GM21390 (cell line): ENCODE measurements at regions not wholly inside any gene's neighbourhood (a gene's known extent, or its start where the extent isn't known, plus 50 kb on each side); places are given as distances from the start of the nearest gene placed in this dataset.

Source experiments
- ATAC-seq: cut with Tn5 transposase; IDR thresholded peaks from one replicate; pipeline ENCODE4 v1.9.1; 2021; ENCODE audit not compliant: unreplicated experiment

- ATAC-seq = no peak
These were observed 309.2 kb upstream of the ZMIZ1 start for GRCh38 chr10:78759456-78760120.

- no peak for ATAC-seq
These were observed 308.1 kb upstream of the ZMIZ1 start for GRCh38 chr10:78760463-78761310.

GRCh38 chr10:78761311-78761781 lies 307.4 kb upstream of the ZMIZ1 start:
- no peak for ATAC-seq

- no peak for ATAC-seq
These were observed 306.6 kb upstream of the ZMIZ1 start for GRCh38 chr10:78762086-78762630.

- no peak for ATAC-seq
These were observed 305.5 kb upstream of the ZMIZ1 start for GRCh38 chr10:78763234-78763633.

- ATAC-seq = peak; percentile 61
These were observed 304.9 kb upstream of the ZMIZ1 start for GRCh38 chr10:78763651-78764395.

- ATAC-seq = no peak
These were observed 304.3 kb upstream of the ZMIZ1 start for GRCh38 chr10:78764436-78764835.

- ATAC-seq = no peak
These were observed 303.8 kb upstream of the ZMIZ1 start for GRCh38 chr10:78764846-78765430.

GRCh38 chr10:78765726-78766335 lies 302.9 kb upstream of the ZMIZ1 start:
- ATAC-seq = no peak

GRCh38 chr10:78766603-78767002 lies 302.2 kb upstream of the ZMIZ1 start:
- ATAC-seq = no peak

GRCh38 chr10:78768041-78768835 lies 300.5 kb upstream of the ZMIZ1 start:
- ATAC-seq = no peak

- no peak for ATAC-seq
These were observed 299.9 kb upstream of the ZMIZ1 start for GRCh38 chr10:78768876-78769275.

- ATAC-seq = no peak
These were observed 299.2 kb upstream of the ZMIZ1 start for GRCh38 chr10:78769526-78769925.

GRCh38 chr10:78770167-78771090 lies 298.3 kb upstream of the ZMIZ1 start:
- no peak for ATAC-seq

GRCh38 chr10:78771260-78771659 lies 297.5 kb upstream of the ZMIZ1 start:
- no peak for ATAC-seq

GRCh38 chr10:78771808-78772455 lies 296.8 kb upstream of the ZMIZ1 start:
- no peak for ATAC-seq

GRCh38 chr10:78772486-78772885 lies 296.3 kb upstream of the ZMIZ1 start:
- no peak for ATAC-seq

GRCh38 chr10:78772986-78773530 lies 295.7 kb upstream of the ZMIZ1 start:
- no peak for ATAC-seq
